T-helper 22 cell (primary cell): ENCODE measurements at regions not wholly inside any gene's neighbourhood (a gene's known extent, or its start where the extent isn't known, plus 50 kb on each side); places are given as distances from the start of the nearest gene placed in this dataset.
A peak's percentile ranks its signal among the peaks of the same experiment; 100 is the strongest.

Experiments
- DNase-seq: peaks from one replicate; pipeline ENCODE4 v3.0.0-alpha.2; 2020; ENCODE audit warnings: low read depth

GRCh38 chr2:226431288-226431948 is 368.2 kb downstream of the IRS1 start:
- DNase-seq, result no peak

- no peak for DNase-seq
Measured at GRCh38 chr2:226429476-226429875, 370.1 kb downstream of the IRS1 start.

- DNase-seq, result no peak
Measured at GRCh38 chr2:226427538-226428307, 371.9 kb downstream of the IRS1 start.

GRCh38 chr2:226426292-226426736 is 373.3 kb downstream of the IRS1 start:
- no peak for DNase-seq

- no peak for DNase-seq
Measured at GRCh38 chr2:226424971-226425370, 374.6 kb downstream of the IRS1 start.

- peak; percentile 23 for DNase-seq
Measured at GRCh38 chr2:226423498-226423960, 376.1 kb downstream of the IRS1 start.

- no peak for DNase-seq
Measured at GRCh38 chr2:226420646-226421045, 379.0 kb downstream of the IRS1 start.

- DNase-seq, result no peak
Measured at GRCh38 chr2:226418521-226418920, 381.1 kb downstream of the IRS1 start.

GRCh38 chr2:226414335-226414734 is 385.3 kb downstream of the IRS1 start:
- DNase-seq, result no peak

- DNase-seq, result no peak
Measured at GRCh38 chr2:226413498-226414130, 386.0 kb downstream of the IRS1 start.

- DNase-seq, result no peak
Measured at GRCh38 chr2:226411727-226412360, 387.8 kb downstream of the IRS1 start.

GRCh38 chr2:226411205-226411604 is 388.4 kb downstream of the IRS1 start:
- DNase-seq, result no peak

GRCh38 chr2:226410247-226410835 is 389.3 kb downstream of the IRS1 start:
- DNase-seq, result no peak

- DNase-seq, result no peak
Measured at GRCh38 chr2:226409134-226409533, 390.5 kb downstream of the IRS1 start.

GRCh38 chr2:226408141-226408540 is 391.5 kb downstream of the IRS1 start:
- no peak for DNase-seq

GRCh38 chr2:226407135-226407534 is 392.5 kb downstream of the IRS1 start:
- DNase-seq, result no peak

GRCh38 chr2:226405465-226405864 is 394.2 kb downstream of the IRS1 start:
- no peak for DNase-seq

GRCh38 chr2:226403369-226403768 is 396.3 kb downstream of the IRS1 start:
- DNase-seq, result no peak

- no peak for DNase-seq
Measured at GRCh38 chr2:226399006-226399405, 400.6 kb downstream of the IRS1 start.

- DNase-seq, result no peak
Measured at GRCh38 chr2:226398580-226398979, 401.0 kb downstream of the IRS1 start.

- DNase-seq, result no peak
Measured at GRCh38 chr2:226396541-226396940, 403.1 kb downstream of the IRS1 start.

GRCh38 chr2:226387499-226387942 is 412.1 kb downstream of the IRS1 start:
- no peak for DNase-seq
